Hippocampal formation (tissue), 2 donors: ENCODE measurements at regions not wholly inside any gene's neighbourhood (a gene's known extent, or its start where the extent isn't known, plus 50 kb on each side); places are given as distances from the start of the nearest gene placed in this dataset.
"Not testable (repeated sequence)": the region's sequence is repeated elsewhere in the genome, so short reads cannot be mapped to it uniquely, and the experiment has no call there.

ENCODE experiments used
- DNase-seq, 2 donors: peaks; one replicate each; lab custom pipeline; 2025; lab: John Stamatoyannopoulos, UW

GRCh38 chr3:109803274-109803673, 465.9 kb upstream of the DPPA4 start:
- DNase-seq: no peak

- DNase-seq: no peak
Measured at GRCh38 chr3:109804697-109805096, 467.4 kb upstream of the DPPA4 start.

GRCh38 chr3:109806929-109807328, 469.6 kb upstream of the DPPA4 start:
- no peak for DNase-seq

- no peak for DNase-seq
Measured at GRCh38 chr3:109809513-109809912, 472.2 kb upstream of the DPPA4 start.

- DNase-seq: no peak
Measured at GRCh38 chr3:109818081-109818480, 480.7 kb upstream of the DPPA4 start.

GRCh38 chr3:109819734-109820133, 482.4 kb upstream of the DPPA4 start:
- no peak for DNase-seq

GRCh38 chr3:109825971-109826810, 488.8 kb upstream of the DPPA4 start:
- DNase-seq: peak; percentile 10 to 55

GRCh38 chr3:109831403-109831802, 494.1 kb upstream of the DPPA4 start:
- no peak for DNase-seq

- no peak for DNase-seq
Measured at GRCh38 chr3:109835958-109836357, 498.6 kb upstream of the DPPA4 start.

GRCh38 chr3:109851854-109852253, 514.5 kb upstream of the DPPA4 start:
- no peak for DNase-seq

GRCh38 chr3:109852283-109852682, 514.9 kb upstream of the DPPA4 start:
- no peak for DNase-seq

GRCh38 chr3:109853077-109853731, 515.9 kb upstream of the DPPA4 start:
- DNase-seq: no peak

- DNase-seq: no peak
Measured at GRCh38 chr3:109863701-109864100, 526.4 kb upstream of the DPPA4 start.

- no peak for DNase-seq
Measured at GRCh38 chr3:109864452-109864851, 527.1 kb upstream of the DPPA4 start.

- peak in 1 of 2 donors; percentile 3 for DNase-seq
Measured at GRCh38 chr3:109869586-109869985, 532.2 kb upstream of the DPPA4 start.

GRCh38 chr3:109874896-109875708, 537.8 kb upstream of the DPPA4 start:
- no peak for DNase-seq

- DNase-seq: not testable (repeated sequence)
Measured at GRCh38 chr3:109877616-109878015, 540.3 kb upstream of the DPPA4 start.

- no peak for DNase-seq
Measured at GRCh38 chr3:109882144-109882543, 544.8 kb upstream of the DPPA4 start.

GRCh38 chr3:109887293-109887692, 549.9 kb upstream of the DPPA4 start:
- DNase-seq: no peak

- DNase-seq: no peak
Measured at GRCh38 chr3:109888026-109888425, 550.7 kb upstream of the DPPA4 start.

GRCh38 chr3:109897734-109898133, 560.4 kb upstream of the DPPA4 start:
- no peak for DNase-seq

GRCh38 chr3:109899925-109900324, 562.6 kb upstream of the DPPA4 start:
- DNase-seq: no peak

GRCh38 chr3:109900783-109901182, 563.4 kb upstream of the DPPA4 start:
- no peak for DNase-seq
